ENCODE measurements at regions not wholly inside any gene's neighbourhood (a gene's known extent, or its start where the extent isn't known, plus 50 kb on each side); places are given as distances from the start of the nearest gene placed in this dataset.

DNA sequence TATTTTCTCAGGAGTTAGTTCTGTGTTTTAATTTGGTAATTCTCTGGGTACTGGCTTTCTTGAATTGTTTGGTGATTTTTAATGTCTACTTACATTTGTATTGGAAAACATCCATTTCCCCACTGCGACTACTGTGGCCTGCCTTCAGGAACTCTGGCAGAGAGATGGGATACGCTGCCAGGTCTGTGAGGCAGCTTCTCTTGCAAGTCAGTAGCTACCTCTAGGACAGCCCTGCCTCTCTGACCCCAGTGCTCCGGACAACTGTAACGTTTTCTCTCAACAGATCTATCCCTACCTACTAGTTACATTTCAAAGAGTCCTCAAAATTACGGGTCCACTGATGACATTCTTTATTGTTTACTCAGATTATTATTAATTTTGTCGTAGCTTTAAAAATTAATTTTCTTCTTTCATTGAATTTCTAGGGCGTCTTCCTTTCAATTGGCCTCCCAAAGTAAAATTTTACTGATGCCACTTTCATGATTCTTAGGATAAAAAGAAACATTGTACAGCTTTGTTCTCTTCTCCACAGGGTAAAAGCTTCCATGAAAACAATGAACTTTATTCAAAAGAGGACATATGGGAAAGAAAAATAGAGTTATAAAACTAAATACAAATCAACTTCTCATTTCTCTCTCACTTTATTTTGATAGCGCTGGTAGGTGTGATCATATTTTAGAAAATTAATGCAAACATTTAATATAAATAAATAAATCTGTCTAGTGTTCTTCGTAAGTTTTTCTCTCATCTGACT, 123.2 kb upstream of the GOLGA8J start:
- no peak overlapping the region for H3K4me3 ChIP-seq (replicated peaks in 1 of 2; ENCODE audit: low read depth in 2 of 2, low read length in 2 of 2)
- DNase-seq (ENCODE audit: low read depth in 2 of 2), result no peak
- TF ChIP-seq, protein P1, sequence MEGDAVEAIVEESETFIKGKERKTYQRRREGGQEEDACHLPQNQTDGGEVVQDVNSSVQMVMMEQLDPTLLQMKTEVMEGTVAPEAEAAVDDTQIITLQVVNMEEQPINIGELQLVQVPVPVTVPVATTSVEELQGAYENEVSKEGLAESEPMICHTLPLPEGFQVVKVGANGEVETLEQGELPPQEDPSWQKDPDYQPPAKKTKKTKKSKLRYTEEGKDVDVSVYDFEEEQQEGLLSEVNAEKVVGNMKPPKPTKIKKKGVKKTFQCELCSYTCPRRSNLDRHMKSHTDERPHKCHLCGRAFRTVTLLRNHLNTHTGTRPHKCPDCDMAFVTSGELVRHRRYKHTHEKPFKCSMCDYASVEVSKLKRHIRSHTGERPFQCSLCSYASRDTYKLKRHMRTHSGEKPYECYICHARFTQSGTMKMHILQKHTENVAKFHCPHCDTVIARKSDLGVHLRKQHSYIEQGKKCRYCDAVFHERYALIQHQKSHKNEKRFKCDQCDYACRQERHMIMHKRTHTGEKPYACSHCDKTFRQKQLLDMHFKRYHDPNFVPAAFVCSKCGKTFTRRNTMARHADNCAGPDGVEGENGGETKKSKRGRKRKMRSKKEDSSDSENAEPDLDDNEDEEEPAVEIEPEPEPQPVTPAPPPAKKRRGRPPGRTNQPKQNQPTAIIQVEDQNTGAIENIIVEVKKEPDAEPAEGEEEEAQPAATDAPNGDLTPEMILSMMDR (IDR thresholded peaks at IDR 0.05; ENCODE audit: low read depth, low read length), result no peak

DNA sequence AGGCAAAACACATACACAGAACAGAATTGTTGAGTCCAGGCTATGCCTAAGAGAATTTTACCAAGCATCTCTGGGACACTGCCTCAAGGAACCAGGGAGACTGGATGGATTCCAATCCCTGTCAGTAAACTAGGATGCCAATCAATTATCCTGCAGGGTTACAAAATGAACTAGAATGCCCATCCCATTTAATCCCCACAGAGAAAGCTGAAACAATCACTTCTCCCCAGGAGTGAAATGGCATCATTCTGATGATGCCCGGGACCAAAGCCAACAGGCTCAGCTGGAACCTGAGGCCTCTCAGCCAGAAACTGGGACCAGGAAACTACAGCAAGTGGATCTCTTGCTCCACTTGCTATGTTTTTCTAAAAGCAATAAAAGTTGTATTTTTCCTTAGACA, 130.0 kb upstream of the TJP1 start:
- no peak overlapping the region for H3K4me3 ChIP-seq (replicated peaks in 1 of 2; ENCODE audit: low read depth in 2 of 2, low read length in 2 of 2)
- DNase-seq (ENCODE audit: low read depth in 2 of 2), result no peak
- TF ChIP-seq, protein P1 (IDR thresholded peaks at IDR 0.05; ENCODE audit: low read depth, low read length), result no peak

DNA sequence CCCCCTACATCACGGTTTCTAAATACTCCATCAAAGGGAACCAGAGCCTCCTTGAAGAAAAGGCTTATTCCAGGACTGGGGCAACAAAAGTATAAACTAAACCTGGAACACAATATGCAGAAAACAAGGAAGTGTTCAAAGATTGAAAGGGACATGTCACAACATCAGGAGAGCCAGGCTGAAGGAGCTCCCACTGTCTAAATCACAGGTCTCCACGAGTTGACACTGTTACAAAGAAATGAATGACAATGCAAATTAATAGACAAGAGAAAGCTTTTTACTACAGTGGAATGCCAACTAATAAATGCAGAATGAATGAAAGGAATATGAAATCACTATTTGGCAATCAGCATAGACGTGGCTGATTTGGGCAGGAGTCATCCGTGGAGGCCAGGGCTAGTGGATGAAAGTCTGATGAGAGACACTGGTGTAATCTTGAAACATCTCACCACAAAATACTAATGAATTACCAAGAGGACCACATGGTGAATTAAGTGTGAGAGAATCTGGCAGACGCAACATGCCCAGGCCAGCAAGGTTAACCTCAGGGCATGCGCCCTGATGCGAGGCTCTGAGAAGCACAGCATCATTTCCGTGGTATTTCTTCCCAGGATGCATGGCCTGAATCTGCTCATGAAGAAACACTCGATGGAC, 123.8 kb upstream of the TJP1 start:
- H3K4me3 ChIP-seq (replicated peaks in 1 of 2; ENCODE audit: low read depth in 2 of 2, low read length in 2 of 2), result no peak overlapping the region
- TF ChIP-seq, protein P1 (IDR thresholded peaks at IDR 0.05; ENCODE audit: low read depth, low read length), result no peak
- DNase-seq (ENCODE audit: low read depth in 2 of 2), result peak; percentile 17 to 71

GRCh38 chr15:29944925-29945324, 122.7 kb upstream of the TJP1 start:
- TF ChIP-seq, protein P1 (IDR thresholded peaks at IDR 0.05; ENCODE audit: low read depth, low read length), result no peak
- DNase-seq (ENCODE audit: low read depth in 2 of 2), result no peak
- no peak overlapping the region for H3K4me3 ChIP-seq (replicated peaks in 1 of 2; ENCODE audit: low read depth in 2 of 2, low read length in 2 of 2)

DNA sequence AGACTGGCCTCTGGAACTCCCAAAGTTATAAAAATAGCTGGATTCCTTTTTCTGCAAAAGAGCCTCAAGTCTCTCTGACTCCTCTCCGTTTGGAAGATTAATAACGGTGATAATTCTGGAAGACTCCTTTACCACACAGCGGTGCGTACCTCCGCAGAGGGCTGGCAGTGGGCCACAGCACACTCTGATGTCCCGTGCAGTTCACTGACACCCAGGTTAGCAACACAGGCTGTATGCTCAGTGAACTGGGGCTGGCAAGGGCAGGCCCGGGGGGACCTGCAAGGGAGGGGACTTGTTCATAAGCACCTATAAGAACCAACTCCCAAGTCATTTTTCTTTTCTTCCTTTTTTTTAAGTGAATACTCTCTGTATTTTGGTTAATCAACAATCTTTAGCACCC, 120.3 kb upstream of the TJP1 start:
- TF ChIP-seq, protein P1 (IDR thresholded peaks at IDR 0.05; ENCODE audit: low read depth, low read length), result no peak
- H3K4me3 ChIP-seq (replicated peaks in 1 of 2; ENCODE audit: low read depth in 2 of 2, low read length in 2 of 2), result no peak overlapping the region
- no peak for DNase-seq (ENCODE audit: low read depth in 2 of 2)

DNA sequence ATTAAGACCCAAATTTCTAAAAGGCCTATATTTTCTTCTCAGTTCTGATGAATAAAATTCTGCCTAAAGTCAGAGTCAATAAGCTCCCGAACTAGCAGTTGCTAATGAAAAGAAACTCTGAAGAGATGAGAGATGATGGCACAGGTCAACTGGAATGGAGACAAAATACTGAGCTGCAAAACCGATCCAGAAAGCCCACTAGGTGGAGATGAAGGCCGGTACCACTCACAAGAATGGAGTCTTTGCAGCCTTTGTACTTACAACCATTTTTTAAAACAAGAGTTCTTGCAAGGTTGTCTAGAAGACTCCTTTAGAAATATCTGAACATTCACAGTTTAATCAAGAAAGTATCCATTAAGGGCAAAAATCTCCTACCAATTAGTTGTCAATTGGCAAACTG, 119.9 kb upstream of the TJP1 start:
- no peak overlapping the region for H3K4me3 ChIP-seq (replicated peaks in 1 of 2; ENCODE audit: low read depth in 2 of 2, low read length in 2 of 2)
- peak in 1 of 2 donors; percentile 33 for DNase-seq (ENCODE audit: low read depth in 2 of 2)
- TF ChIP-seq, protein P1 (IDR thresholded peaks at IDR 0.05; ENCODE audit: low read depth, low read length), result peak; percentile 30

Measured in cardiac fibroblast (primary cell).